ENCODE measurements at regions not wholly inside any gene's neighbourhood (a gene's known extent, or its start where the extent isn't known, plus 50 kb on each side); places are given as distances from the start of the nearest gene placed in this dataset.

GRCh38 chr1:229834230-229834629, 208.2 kb downstream of the URB2 start:
- Mint-ChIP-seq H3K27me3 (peaks cover 15% of the 10 kb centered on the region), H3K36me3 (ENCODE audit: low read depth) (no peaks in the 10 kb centered on the region), H3K4me1 (ENCODE audit: low read depth) (no peaks in the 10 kb centered on the region), H3K27ac (no peak overlapping the region), H3K9me3 (no peaks in the 10 kb centered on the region), H3K4me3 (no peak overlapping the region)
- ATAC-seq = no peak
- ChIA-PET POLR2A (no interaction called here), CTCF (no interaction called here)
- intact Hi-C loops (cut with micrococcal nuclease) = no loop called here
- no peak for TF ChIP-seq CTCF (IDR thresholded peaks at IDR 0.05)
- no peak for DNase-seq

GRCh38 chr1:229835226-229835625, 209.2 kb downstream of the URB2 start:
- no peak overlapping the region for H3K27ac Mint-ChIP-seq
- H3K36me3 Mint-ChIP-seq (ENCODE audit: low read depth) = no peaks in the 10 kb centered on the region
- CTCF ChIA-PET = interaction anchor here (0.8 kb wide), 1 partner anchor 14 kb away, joined by 3 read pairs; no protein-coding TSS in a partner anchor
- DNase-seq (no peak), ATAC-seq (no peak)
- POLR2A ChIA-PET = no interaction called here
- intact Hi-C loops (cut with micrococcal nuclease) = no loop called here
- no peak overlapping the region for H3K4me3 Mint-ChIP-seq
- no peaks in the 10 kb centered on the region for H3K4me1 Mint-ChIP-seq (ENCODE audit: low read depth)
- peaks cover 21% of the 10 kb centered on the region for H3K27me3 Mint-ChIP-seq
- H3K9me3 Mint-ChIP-seq = no peaks in the 10 kb centered on the region
- TF ChIP-seq CTCF (IDR thresholded peaks at IDR 0.05) = no peak

- intact Hi-C loops (cut with micrococcal nuclease) = no loop called here
- POLR2A ChIA-PET = interaction anchor here (0.6 kb wide), 1 partner anchor 1066 kb away, joined by 3 read pairs; no protein-coding TSS in a partner anchor
- Mint-ChIP-seq H3K27me3 (peaks cover 17% of the 10 kb centered on the region), H3K4me1 (ENCODE audit: low read depth) (no peaks in the 10 kb centered on the region), H3K27ac (no peak overlapping the region), H3K36me3 (ENCODE audit: low read depth) (no peaks in the 10 kb centered on the region), H3K4me3 (no peak overlapping the region), H3K9me3 (no peaks in the 10 kb centered on the region)
- ATAC-seq (no peak), DNase-seq (no peak)
- CTCF ChIA-PET = interaction anchor here (0.7 to 1.2 kb wide), 2 partner anchors 13 to 17 kb away, joined by 3 read pairs; no protein-coding TSS in a partner anchor
- TF ChIP-seq CTCF (IDR thresholded peaks at IDR 0.05) = no peak
Measured at GRCh38 chr1:229836324-229836723, 210.3 kb downstream of the URB2 start.

- no peak for DNase-seq
- Mint-ChIP-seq H3K4me1 (ENCODE audit: low read depth) (no peaks in the 10 kb centered on the region), H3K27me3 (peaks cover 17% of the 10 kb centered on the region), H3K4me3 (no peak overlapping the region), H3K9me3 (no peaks in the 10 kb centered on the region), H3K27ac (no peak overlapping the region), H3K36me3 (ENCODE audit: low read depth) (no peaks in the 10 kb centered on the region)
- ChIA-PET POLR2A (no interaction called here), CTCF (interaction anchor here (1.0 kb wide), 1 partner anchor 11 kb away, joined by 3 read pairs; no protein-coding TSS in a partner anchor)
- ATAC-seq = no peak
- intact Hi-C loops (cut with micrococcal nuclease) = no loop called here
- TF ChIP-seq CTCF (IDR thresholded peaks at IDR 0.05) = no peak
Measured at GRCh38 chr1:229838204-229838603, 212.2 kb downstream of the URB2 start.

- no peak for DNase-seq
- Mint-ChIP-seq H3K4me1 (ENCODE audit: low read depth) (no peaks in the 10 kb centered on the region), H3K27ac (no peak overlapping the region), H3K27me3 (peaks cover 17% of the 10 kb centered on the region), H3K36me3 (ENCODE audit: low read depth) (no peaks in the 10 kb centered on the region), H3K9me3 (no peaks in the 10 kb centered on the region), H3K4me3 (no peak overlapping the region)
- TF ChIP-seq CTCF (IDR thresholded peaks at IDR 0.05) = no peak
- ChIA-PET POLR2A (no interaction called here), CTCF (no interaction called here)
- intact Hi-C loops (cut with micrococcal nuclease) = no loop called here
- no peak for ATAC-seq
Measured at GRCh38 chr1:229839800-229840199, 213.8 kb downstream of the URB2 start.

Data from activated CD8-positive, alpha-beta T cell treated with anti-CD3 and anti-CD28 coated beads for 36 hours (primary cell).